GM23248 (cell line): ENCODE measurements at regions not wholly inside any gene's neighbourhood (a gene's known extent, or its start where the extent isn't known, plus 50 kb on each side); places are given as distances from the start of the nearest gene placed in this dataset.

Source experiments
- EZH2 ChIP-seq: fragments of 200-600 bp; sonication (generic); IDR thresholded peaks from 2 replicates; pipeline ENCODE4 v1.6.1; 2018; ENCODE audit warnings: antibody characterized with exemption, mild to moderate bottlenecking; ENCODE audit not compliant: insufficient read depth, poor library complexity, severe bottlenecking
- EZH2phosphoT487 ChIP-seq: fragments of 200-600 bp; sonication (generic); IDR thresholded peaks from 2 replicates; pipeline ENCODE4 v1.6.1; 2018; ENCODE audit warnings: antibody characterized with exemption, moderate library complexity, mild to moderate bottlenecking, low read depth; ENCODE audit not compliant: insufficient read depth

DNA sequence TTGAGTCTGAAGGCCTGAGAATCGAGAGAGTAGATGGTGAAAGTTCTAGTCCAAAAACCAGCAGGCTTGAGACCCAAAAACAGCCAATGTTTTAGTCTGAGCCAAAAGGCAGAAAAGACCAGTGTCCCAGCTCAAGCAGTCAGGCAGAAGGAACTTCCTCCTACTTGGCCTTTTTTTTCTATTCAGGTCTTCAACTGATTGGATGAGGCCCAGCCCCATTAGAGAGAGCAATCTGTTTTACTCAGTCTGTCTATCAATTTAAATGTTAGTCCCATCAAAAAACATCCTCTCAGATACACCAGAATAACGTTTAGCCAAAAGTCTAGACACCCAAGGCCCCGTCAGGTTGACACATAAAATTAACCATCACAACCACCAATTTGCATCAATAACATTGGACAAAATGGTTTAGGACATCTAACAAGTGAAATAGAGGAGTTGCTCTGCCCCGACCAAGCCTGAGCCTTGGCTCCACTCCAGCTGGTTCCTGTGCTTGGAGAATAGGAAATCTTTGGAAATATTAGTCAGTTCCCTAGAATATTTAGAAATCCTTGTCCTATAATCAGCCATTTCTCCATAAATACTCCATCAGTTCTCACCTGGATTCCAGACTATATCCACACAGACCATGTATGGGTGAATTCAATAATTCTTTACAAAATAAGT, 51.4 kb upstream of the LIPC start:
- TF ChIP-seq EZH2, result no peak
- TF ChIP-seq EZH2phosphoT487, result no peak
